GM19468 (cell line): ENCODE measurements at regions not wholly inside any gene's neighbourhood (a gene's known extent, or its start where the extent isn't known, plus 50 kb on each side); places are given as distances from the start of the nearest gene placed in this dataset.

Source experiments
- ATAC-seq: cut with Tn5 transposase; IDR thresholded peaks from one replicate; pipeline ENCODE4 v1.9.1; 2021; ENCODE audit warnings: mild to moderate bottlenecking, moderate library complexity, moderate number of reproducible peaks; ENCODE audit not compliant: unreplicated experiment; ENCODE audit errors: extremely low read depth

DNA sequence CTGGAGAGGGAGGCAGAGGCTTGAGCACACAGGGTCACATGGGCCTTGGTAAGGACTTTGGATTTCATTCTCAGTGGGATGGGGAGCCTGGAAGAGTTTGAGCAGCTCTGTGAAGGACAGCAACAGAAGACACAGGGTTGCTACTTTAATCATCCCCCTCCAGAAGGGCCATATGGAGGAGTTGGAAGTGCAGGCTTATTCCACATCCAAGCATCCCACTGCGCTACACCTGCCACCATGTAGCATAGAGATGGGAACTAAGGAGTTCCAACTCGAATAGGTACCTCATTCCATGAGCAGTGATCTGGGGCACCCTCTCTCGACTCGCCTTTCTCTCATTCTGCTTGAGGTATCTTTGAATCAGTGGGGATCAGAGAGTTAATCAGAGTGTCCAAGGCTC, 54.0 kb upstream of the CTTNBP2NL start:
- no peak for ATAC-seq

DNA sequence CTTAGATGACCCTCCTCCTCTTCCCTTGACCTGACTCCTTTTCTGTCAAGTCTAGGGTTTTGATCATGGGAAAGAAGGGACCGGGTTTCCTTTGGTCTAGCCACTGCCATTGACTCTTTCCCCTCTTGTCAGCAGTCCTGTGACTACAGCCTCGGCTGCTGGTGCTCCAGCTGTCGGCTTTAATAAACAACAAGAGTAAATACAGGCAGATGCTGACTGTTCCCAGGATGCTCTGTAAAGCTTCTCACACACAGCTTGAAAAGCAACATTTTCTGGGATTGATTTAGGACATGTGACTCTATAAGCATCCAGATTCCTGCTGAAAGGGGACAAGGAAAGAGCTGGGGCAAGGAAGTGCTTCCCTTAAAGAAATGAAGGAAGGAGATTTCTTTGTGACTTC, 53.5 kb upstream of the CTTNBP2NL start:
- no peak for ATAC-seq

DNA sequence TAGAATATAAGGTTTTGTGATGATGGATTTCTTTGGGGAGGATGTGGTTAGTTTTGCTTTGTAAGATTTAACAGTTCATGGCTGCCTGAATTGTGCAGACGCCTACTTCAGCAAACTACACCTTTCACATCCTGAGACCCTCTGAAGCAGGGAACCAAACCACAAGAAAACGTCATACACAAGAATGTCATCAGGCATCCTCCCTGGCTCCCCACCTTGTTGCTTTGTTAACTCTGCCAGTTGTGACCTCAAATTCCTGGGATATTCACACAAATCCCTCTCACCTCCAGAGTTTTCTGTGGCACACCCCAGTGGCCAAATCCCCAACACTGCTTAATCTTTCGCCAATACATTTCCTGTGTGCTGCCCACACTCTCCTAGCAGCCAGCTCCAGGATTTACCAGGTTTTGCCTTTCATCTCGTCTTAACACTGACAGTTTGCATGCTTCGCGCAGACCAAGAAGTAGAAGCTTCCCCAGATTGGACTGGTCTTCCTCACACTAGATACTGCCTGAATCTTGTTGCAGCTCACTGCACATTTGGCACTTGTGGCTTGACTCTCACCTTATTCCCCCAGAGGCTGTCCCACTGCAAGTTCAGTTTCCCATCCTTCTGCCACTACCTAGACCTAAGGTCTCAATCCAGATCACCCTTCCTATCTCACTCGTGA, 51.1 kb upstream of the CTTNBP2NL start:
- no peak for ATAC-seq
